Body of pancreas (tissue), 4 donors: ENCODE measurements at regions not wholly inside any gene's neighbourhood (a gene's known extent, or its start where the extent isn't known, plus 50 kb on each side); places are given as distances from the start of the nearest gene placed in this dataset.
A peak's percentile ranks its signal among the peaks of the same experiment; 100 is the strongest.
"Not testable (repeated sequence)": the region's sequence is repeated elsewhere in the genome, so short reads cannot be mapped to it uniquely, and the experiment has no call there.

Experiments
- ATAC-seq: fragments of 150-250 bp; one replicate; pipeline ENCODE4 v1.9.1; 2016
- DNase-seq, 4 donors: peaks; one replicate each; pipeline ENCODE4 v3.0.0-alpha.2; 2019
- H3K27ac ChIP-seq, 4 donors: fragments of 200-600 bp; sonication (generic); 1 replicate in 3 of 4; 2 replicates in 1 of 4; pipeline versions ENCODE4 v1.5.1 to v1.6.1; 2016 to 2019; ENCODE audit warnings: mild to moderate bottlenecking in 1 of 4, mixed read lengths in 1 of 4, moderate library complexity in 1 of 4
- H3K27me3 ChIP-seq, 2 donors: fragments of 200-600 bp; sonication (generic); one replicate each; pipeline ENCODE4 v1.6.0; 2016; ENCODE audit warnings: mild to moderate bottlenecking in 1 of 2
- H3K36me3 ChIP-seq, 2 donors: fragments of 200-600 bp; sonication (generic); replicated peaks in 1 of 2; 2 replicates each; pipeline ENCODE4 v1.5.1; 2016; ENCODE audit warnings: low read depth in 2 of 2; ENCODE audit not compliant: insufficient read depth in 1 of 2
- H3K4me1 ChIP-seq: fragments of 200-600 bp; sonication (generic); one replicate; pipeline ENCODE4 v1.6.0; 2016
- H3K4me3 ChIP-seq, 2 donors: fragments of 200-600 bp; sonication (generic); 1 replicate in 1 of 2; 2 replicates in 1 of 2; pipeline ENCODE4 v1.5.1; 2016 to 2019
- H3K9me3 ChIP-seq, 3 donors: fragments of 200-600 bp; sonication (generic); 1 replicate in 2 of 3; 2 replicates in 1 of 3; pipeline ENCODE4 v1.5.1; 2016
- POLR2A ChIP-seq, 3 donors: fragments of 450-650 bp; IDR thresholded peaks; one replicate each; pipeline ENCODE4 v1.6.1; 2016; ENCODE audit warnings: antibody characterized with exemption in 3 of 3, mild to moderate bottlenecking in 2 of 3
- WGBS, 2 donors: methylation state at CpG; one replicate each; pipeline ENCODE4 v1.1.5; 2017; 5-methylcytosine and 5-hydroxymethylcytosine counted together
- intact Hi-C: fragments of 100-400 bp; cut with DNase I; formaldehyde crosslinking; loops from one replicate; pipeline ENCODE4 v1.15.1; 2023
- TF ChIP-seq, protein P1 (sequence below), 7 experiments: fragments of 450-650 bp in 4 of 7; fragments of 200-600 bp in 3 of 7; sonication (generic) in 3 of 7; IDR thresholded peaks; one replicate each; pipeline ENCODE4 v1.5.1; 2016 to 2019; ENCODE audit warnings: antibody characterized with exemption in 7 of 7

DNA sequence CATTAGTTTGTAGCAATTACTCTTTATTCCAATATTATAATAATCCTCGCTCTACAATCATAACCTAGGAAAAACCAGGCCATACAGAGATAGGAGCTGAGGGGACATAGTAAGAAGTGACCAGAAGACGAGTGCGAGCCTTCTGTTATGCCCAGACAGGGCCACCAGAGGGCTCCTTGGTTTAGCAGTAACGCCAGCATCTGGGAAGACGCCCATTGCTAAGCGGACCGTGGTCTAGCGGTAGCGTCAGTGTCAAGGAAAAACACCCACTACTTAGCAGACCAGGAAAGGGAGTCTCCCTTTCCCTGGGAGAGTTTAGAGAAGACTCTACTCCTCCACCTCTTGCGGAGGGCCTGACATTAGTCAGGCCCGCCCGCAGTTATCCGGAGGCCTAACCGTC, 82.3 kb upstream of the IMMP2L start:
- H3K4me3 ChIP-seq, H3K4me1 ChIP-seq, intact Hi-C loops, H3K9me3 ChIP-seq, H3K27ac ChIP-seq, DNase-seq, H3K36me3 ChIP-seq, ATAC-seq, H3K27me3 ChIP-seq: not testable (repeated sequence)
- WGBS, 2 donors, result 85 to 88% methylated on average over 13 to 14 of the region's 14 CpGs
- TF ChIP-seq, protein P1, sequence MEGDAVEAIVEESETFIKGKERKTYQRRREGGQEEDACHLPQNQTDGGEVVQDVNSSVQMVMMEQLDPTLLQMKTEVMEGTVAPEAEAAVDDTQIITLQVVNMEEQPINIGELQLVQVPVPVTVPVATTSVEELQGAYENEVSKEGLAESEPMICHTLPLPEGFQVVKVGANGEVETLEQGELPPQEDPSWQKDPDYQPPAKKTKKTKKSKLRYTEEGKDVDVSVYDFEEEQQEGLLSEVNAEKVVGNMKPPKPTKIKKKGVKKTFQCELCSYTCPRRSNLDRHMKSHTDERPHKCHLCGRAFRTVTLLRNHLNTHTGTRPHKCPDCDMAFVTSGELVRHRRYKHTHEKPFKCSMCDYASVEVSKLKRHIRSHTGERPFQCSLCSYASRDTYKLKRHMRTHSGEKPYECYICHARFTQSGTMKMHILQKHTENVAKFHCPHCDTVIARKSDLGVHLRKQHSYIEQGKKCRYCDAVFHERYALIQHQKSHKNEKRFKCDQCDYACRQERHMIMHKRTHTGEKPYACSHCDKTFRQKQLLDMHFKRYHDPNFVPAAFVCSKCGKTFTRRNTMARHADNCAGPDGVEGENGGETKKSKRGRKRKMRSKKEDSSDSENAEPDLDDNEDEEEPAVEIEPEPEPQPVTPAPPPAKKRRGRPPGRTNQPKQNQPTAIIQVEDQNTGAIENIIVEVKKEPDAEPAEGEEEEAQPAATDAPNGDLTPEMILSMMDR (IDR thresholded peaks at IDR 0.05), result peak in 1 of 7 experiments; percentile 3

DNA sequence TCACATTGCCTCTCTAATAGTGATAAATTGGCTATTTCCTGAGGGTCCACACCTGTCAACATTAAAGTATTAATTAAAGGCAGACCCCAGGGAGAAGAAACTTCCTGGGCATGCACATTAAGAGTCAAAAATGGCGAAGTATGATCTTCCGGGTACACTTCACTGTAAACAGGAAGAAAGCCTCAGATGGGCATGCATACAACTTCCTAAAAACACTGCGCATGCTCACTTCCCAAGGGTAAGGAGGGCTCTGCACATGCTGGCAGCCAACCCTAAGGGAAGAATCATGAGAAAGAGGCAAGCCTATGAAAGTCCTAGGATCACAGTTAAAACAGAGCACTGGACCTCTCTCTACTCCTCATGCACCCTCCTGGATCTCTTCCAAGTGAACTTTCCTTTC, 80.1 kb upstream of the IMMP2L start:
- Histone ChIP-seq H3K27me3 (no peaks in the 10 kb centered on the region), H3K36me3 (no peaks in the 10 kb centered on the region), H3K27ac (no peak overlapping the region), H3K9me3 (no peaks in the 10 kb centered on the region), H3K4me3 (no peak overlapping the region), H3K4me1 (no peaks in the 10 kb centered on the region)
- intact Hi-C loops, result no loop called here
- 83% methylated on average over 3 of the region's 3 CpGs for WGBS, 2 donors
- TF ChIP-seq POLR2A (IDR thresholded peaks at IDR 0.05), result no peak
- TF ChIP-seq, protein P1 (IDR thresholded peaks at IDR 0.05), result no peak
- ATAC-seq (no peak), DNase-seq (no peak)

DNA sequence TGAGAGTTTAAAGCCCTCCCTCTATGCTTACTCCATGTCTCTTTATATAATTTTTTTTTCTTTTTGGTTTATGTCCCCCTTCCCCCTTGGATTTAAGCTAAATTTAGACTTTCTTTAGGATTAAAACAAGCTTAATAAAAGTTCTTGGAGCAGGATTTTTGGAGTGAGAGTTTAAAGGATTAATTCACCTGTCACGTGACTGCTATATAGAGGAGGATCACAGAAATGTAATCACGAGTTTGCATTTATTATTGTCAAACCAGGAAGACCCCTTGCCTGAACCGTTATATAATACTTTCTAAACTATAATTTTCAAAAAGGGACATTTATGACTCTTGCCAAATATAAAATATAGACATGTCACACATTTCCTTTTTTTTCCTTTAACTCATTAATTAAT, 78.1 kb upstream of the IMMP2L start:
- H3K27me3 ChIP-seq, result no peaks in the 10 kb centered on the region
- H3K27ac ChIP-seq, result no peak overlapping the region
- H3K4me3 ChIP-seq, result no peak overlapping the region
- H3K36me3 ChIP-seq, result no peaks in the 10 kb centered on the region
- intact Hi-C loops, result no loop called here
- WGBS, 2 donors, result 39 to 52% methylated on average over 3 of the region's 3 CpGs
- DNase-seq, result no peak
- TF ChIP-seq, protein P1 (IDR thresholded peaks at IDR 0.05), result no peak
- TF ChIP-seq POLR2A (IDR thresholded peaks at IDR 0.05), result no peak
- no peaks in the 10 kb centered on the region for H3K4me1 ChIP-seq
- no peak for ATAC-seq
- H3K9me3 ChIP-seq, result no peaks in the 10 kb centered on the region

DNA sequence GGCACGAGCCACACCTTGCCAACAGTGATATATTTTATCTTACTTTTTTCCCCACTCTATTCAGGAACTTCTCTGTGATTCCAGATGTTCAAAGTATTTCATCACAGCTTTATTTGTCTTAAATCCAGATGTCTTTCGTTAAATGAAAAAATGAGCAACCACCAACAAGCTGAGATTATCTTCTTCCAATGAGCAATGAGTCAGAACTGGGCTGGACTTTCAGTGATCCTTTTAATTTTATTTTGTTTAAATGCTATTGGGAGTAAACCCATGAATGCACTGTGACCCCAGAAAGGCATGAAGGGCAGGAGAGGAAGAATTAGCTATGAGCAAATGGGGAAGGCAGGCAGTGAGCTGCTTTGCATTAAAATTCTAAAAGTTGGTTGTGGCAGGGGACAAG, 77.6 kb upstream of the IMMP2L start:
- WGBS, 2 donors, result 43% methylated on average over 2 of the region's 2 CpGs
- H3K4me3 ChIP-seq, result no peak overlapping the region
- no peaks in the 10 kb centered on the region for H3K36me3 ChIP-seq
- no peaks in the 10 kb centered on the region for H3K27me3 ChIP-seq
- H3K9me3 ChIP-seq, result no peaks in the 10 kb centered on the region
- H3K27ac ChIP-seq, result no peak overlapping the region
- intact Hi-C loops, result no loop called here
- DNase-seq, result no peak
- ATAC-seq, result no peak
- no peaks in the 10 kb centered on the region for H3K4me1 ChIP-seq
- TF ChIP-seq POLR2A (IDR thresholded peaks at IDR 0.05), result no peak
- TF ChIP-seq, protein P1 (IDR thresholded peaks at IDR 0.05), result no peak

DNA sequence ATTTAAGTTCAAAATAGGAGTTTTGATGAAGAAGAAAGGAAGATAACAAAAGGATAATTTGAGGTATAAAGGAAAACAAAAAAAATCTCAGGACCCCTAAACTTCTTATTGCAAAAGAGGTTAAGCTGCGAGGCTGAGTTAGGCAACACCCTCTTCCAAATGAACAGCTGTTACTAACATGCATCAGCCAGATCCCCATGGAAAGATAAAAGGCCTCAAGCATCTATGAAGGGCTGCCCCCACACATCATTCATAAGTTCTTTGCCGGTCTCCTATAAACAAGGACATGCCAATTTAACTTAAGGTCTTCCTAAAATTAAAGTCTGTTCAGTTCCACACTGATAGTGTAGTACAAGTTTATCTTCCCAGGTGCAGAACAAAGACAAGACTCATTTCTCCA, 75.8 kb upstream of the IMMP2L start:
- 57 to 68% methylated on average over 2 of the region's 2 CpGs for WGBS, 2 donors
- Histone ChIP-seq H3K27me3 (no peaks in the 10 kb centered on the region), H3K36me3 (no peaks in the 10 kb centered on the region), H3K4me3 (no peak overlapping the region), H3K27ac (no peak overlapping the region), H3K4me1 (no peaks in the 10 kb centered on the region), H3K9me3 (no peaks in the 10 kb centered on the region)
- no peak for TF ChIP-seq POLR2A (IDR thresholded peaks at IDR 0.05)
- TF ChIP-seq, protein P1 (IDR thresholded peaks at IDR 0.05), result no peak
- DNase-seq (no peak), ATAC-seq (no peak)
- intact Hi-C loops, result no loop called here
